ENCODE measurements at regions not wholly inside any gene's neighbourhood (a gene's known extent, or its start where the extent isn't known, plus 50 kb on each side); places are given as distances from the start of the nearest gene placed in this dataset.

GRCh38 chr3:167151636-167152035, 228.5 kb downstream of the ZBBX start (continued):
- TF ChIP-seq CTCF (IDR thresholded peaks at IDR 0.05) (no peak), GABPA (IDR thresholded peaks at IDR 0.05; ENCODE audit: low read depth) (no peak), TCF12 (IDR thresholded peaks at IDR 0.05) (no peak), FOSL2 (IDR thresholded peaks at IDR 0.05; ENCODE audit: borderline replicate concordance, low read depth) (no peak), EZH2phosphoT487 (IDR thresholded peaks at IDR 0.05; ENCODE audit: borderline replicate concordance, low read depth) (no peak)
- TF ChIP-seq, protein P1, sequence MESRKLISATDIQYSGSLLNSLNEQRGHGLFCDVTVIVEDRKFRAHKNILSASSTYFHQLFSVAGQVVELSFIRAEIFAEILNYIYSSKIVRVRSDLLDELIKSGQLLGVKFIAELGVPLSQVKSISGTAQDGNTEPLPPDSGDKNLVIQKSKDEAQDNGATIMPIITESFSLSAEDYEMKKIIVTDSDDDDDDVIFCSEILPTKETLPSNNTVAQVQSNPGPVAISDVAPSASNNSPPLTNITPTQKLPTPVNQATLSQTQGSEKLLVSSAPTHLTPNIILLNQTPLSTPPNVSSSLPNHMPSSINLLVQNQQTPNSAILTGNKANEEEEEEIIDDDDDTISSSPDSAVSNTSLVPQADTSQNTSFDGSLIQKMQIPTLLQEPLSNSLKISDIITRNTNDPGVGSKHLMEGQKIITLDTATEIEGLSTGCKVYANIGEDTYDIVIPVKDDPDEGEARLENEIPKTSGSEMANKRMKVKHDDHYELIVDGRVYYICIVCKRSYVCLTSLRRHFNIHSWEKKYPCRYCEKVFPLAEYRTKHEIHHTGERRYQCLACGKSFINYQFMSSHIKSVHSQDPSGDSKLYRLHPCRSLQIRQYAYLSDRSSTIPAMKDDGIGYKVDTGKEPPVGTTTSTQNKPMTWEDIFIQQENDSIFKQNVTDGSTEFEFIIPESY (IDR thresholded peaks at IDR 0.05; ENCODE audit: borderline replicate concordance, low read depth): no peak

DNA sequence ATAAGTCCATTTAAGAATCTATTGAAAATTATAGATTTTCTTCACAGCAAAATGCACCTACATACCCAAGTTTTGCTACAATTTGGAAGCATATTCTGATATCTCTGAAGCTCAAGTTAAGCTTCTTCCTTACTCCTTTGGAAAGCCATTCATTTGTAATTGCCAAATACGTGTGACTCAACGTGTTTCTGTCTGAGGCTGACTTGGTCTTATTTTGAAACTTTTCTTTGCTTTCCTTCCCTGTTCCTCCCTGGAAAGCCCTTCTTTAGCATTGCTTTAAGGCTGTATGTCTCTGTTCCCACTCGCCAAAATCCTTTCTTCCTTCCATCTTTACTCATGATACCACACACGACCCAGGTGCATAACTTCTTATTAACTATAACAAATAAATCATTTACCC, 232.0 kb downstream of the ZBBX start:
- CTCF ChIA-PET: no interaction called here
- H3K27ac ChIP-seq (ENCODE audit: low read depth in 2 of 2, low read length in 1 of 2): no peak overlapping the region
- H3K9me3 ChIP-seq: no peaks in the 10 kb centered on the region
- H3K27me3 ChIP-seq (ENCODE audit: insufficient read depth): no peaks in the 10 kb centered on the region
- no peak for TF ChIP-seq NFIC (IDR thresholded peaks at IDR 0.05; ENCODE audit: borderline replicate concordance)
- TF ChIP-seq POLR2AphosphoS5 (IDR thresholded peaks at IDR 0.05; ENCODE audit: low read depth, low read length): no peak
- no peak for TF ChIP-seq YY1 (IDR thresholded peaks at IDR 0.05; ENCODE audit: low read depth)
- TF ChIP-seq TEAD4 (IDR thresholded peaks at IDR 0.05; ENCODE audit: borderline replicate concordance, insufficient read depth): no peak
- no peak for TF ChIP-seq EP300 (IDR thresholded peaks at IDR 0.05; ENCODE audit: borderline replicate concordance in 1 of 2, low read depth in 1 of 2, low read length in 1 of 2)
- no peaks in the 10 kb centered on the region for H3F3A ChIP-seq (replicated peaks; ENCODE audit: insufficient read depth)
- H3K36me3 ChIP-seq (replicated peaks in 1 of 2; ENCODE audit: control insufficient read depth in 1 of 2, insufficient read depth in 2 of 2, low read length in 1 of 2): no peaks in the 10 kb centered on the region
- no peaks in the 10 kb centered on the region for H3K9me2 ChIP-seq
- no peak overlapping the region for H3K4me2 ChIP-seq
- H3K4me1 ChIP-seq (ENCODE audit: control insufficient read depth in 1 of 2, insufficient read depth in 2 of 2, low read depth in 1 of 2, low read length in 1 of 2): no peaks in the 10 kb centered on the region
- no peak overlapping the region for H2AFZ ChIP-seq (ENCODE audit: low read depth)
- no peak overlapping the region for H3K9ac ChIP-seq
- no peak overlapping the region for H3K4me3 ChIP-seq (ENCODE audit: low read depth in 2 of 2, low read length in 1 of 2)
- DNase-seq: no peak
- no peaks in the 10 kb centered on the region for H3K79me2 ChIP-seq (ENCODE audit: insufficient read depth)
- POLR2A ChIA-PET: no interaction called here
- WGBS (ENCODE audit: low lambda C conversion rate): 4% methylated on average over 4 of the region's 4 CpGs
- no peaks in the 10 kb centered on the region for H4K20me1 ChIP-seq (ENCODE audit: insufficient read depth)

DNA sequence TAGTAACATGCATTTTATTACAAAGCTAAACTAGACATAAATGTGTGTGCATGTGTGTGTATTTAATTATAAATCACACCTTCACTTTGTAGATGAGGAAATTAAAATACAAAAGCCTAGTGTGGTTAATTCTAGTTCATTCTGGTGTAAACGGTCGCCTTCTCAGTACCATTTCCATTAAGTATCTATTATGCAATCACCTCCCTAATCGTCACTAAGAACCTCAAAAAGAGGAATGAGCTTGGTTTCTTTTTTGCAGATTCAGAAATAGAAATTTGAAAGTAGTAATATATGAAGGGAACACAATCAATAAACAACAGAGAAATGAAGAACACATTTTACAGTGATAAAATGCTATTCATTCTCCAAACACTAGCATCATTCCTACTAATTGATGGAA, 233.2 kb downstream of the ZBBX start:
- H3K36me3 ChIP-seq (replicated peaks in 1 of 2; ENCODE audit: control insufficient read depth in 1 of 2, insufficient read depth in 2 of 2, low read length in 1 of 2): no peaks in the 10 kb centered on the region
- no peak overlapping the region for H3K4me2 ChIP-seq
- H3K79me2 ChIP-seq (ENCODE audit: insufficient read depth): no peaks in the 10 kb centered on the region
- H4K20me1 ChIP-seq (ENCODE audit: insufficient read depth): no peaks in the 10 kb centered on the region
- no peak overlapping the region for H3K9ac ChIP-seq
- ChIA-PET POLR2A (no interaction called here), CTCF (no interaction called here)
- H3K4me1 ChIP-seq (ENCODE audit: control insufficient read depth in 1 of 2, insufficient read depth in 2 of 2, low read depth in 1 of 2, low read length in 1 of 2): no peaks in the 10 kb centered on the region
- WGBS (ENCODE audit: low lambda C conversion rate): 8% methylated on average over 3 of the region's 3 CpGs
- no peak overlapping the region for H3K4me3 ChIP-seq (ENCODE audit: low read depth in 2 of 2, low read length in 1 of 2)
- H3K9me3 ChIP-seq: no peaks in the 10 kb centered on the region
- TF ChIP-seq, protein P2, sequence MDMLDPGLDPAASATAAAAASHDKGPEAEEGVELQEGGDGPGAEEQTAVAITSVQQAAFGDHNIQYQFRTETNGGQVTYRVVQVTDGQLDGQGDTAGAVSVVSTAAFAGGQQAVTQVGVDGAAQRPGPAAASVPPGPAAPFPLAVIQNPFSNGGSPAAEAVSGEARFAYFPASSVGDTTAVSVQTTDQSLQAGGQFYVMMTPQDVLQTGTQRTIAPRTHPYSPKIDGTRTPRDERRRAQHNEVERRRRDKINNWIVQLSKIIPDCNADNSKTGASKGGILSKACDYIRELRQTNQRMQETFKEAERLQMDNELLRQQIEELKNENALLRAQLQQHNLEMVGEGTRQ (IDR thresholded peaks at IDR 0.05; ENCODE audit: borderline replicate concordance, low read depth, low read length): no peak
- TF ChIP-seq CHD2 (IDR thresholded peaks at IDR 0.05; ENCODE audit: low read length, partially characterized antibody) (no peak), SIN3A (IDR thresholded peaks at IDR 0.05; ENCODE audit: borderline replicate concordance, low read depth, low read length) (no peak), RCOR1 (IDR thresholded peaks at IDR 0.05; ENCODE audit: low read length) (no peak), FOSL2 (IDR thresholded peaks at IDR 0.05; ENCODE audit: borderline replicate concordance, low read depth) (no peak), PBX3 (IDR thresholded peaks at IDR 0.05) (no peak), EZH2phosphoT487 (IDR thresholded peaks at IDR 0.05; ENCODE audit: borderline replicate concordance, low read depth) (no peak), TAF1 (IDR thresholded peaks at IDR 0.05; ENCODE audit: borderline replicate concordance, low read depth, low read length) (no peak)
- H3K27me3 ChIP-seq (ENCODE audit: insufficient read depth): no peaks in the 10 kb centered on the region
- H3F3A ChIP-seq (replicated peaks; ENCODE audit: insufficient read depth): no peaks in the 10 kb centered on the region
- H3K27ac ChIP-seq (ENCODE audit: low read depth in 2 of 2, low read length in 1 of 2): no peak overlapping the region
- no peak for DNase-seq
- H2AFZ ChIP-seq (ENCODE audit: low read depth): no peak overlapping the region
- H3K9me2 ChIP-seq: no peaks in the 10 kb centered on the region
